ENCODE measurements at regions not wholly inside any gene's neighbourhood (a gene's known extent, or its start where the extent isn't known, plus 50 kb on each side); places are given as distances from the start of the nearest gene placed in this dataset.

GRCh38 chr6:71408787-71409723 is 120.4 kb downstream of the OGFRL1 start:
- H3K27ac ChIP-seq: peak overlapping the region in 3 of 4 donors; percentile 6 to 87 (median 47)
- ATAC-seq (no peak), DNase-seq (no peak)
- intact Hi-C loops (cut with DNase I; ENCODE audit: low total_unique reads) (no loop called here), in situ Hi-C loops (cut with MboI; ENCODE audit: low sequenced_read_pairs in 4 of 4) (loop anchor here in 2 of 4 donors (25.0 kb wide), 2 partner anchors 747 to 847 kb away; partner anchors contain the start of genes SDHAF4 (in 1 of the 2) and SMAP1 (in 1 of the 2))
- no peaks in the 10 kb centered on the region for H3K36me3 ChIP-seq
- no peak overlapping the region for H3K4me3 ChIP-seq
- peaks cover 78 to 85% of the 10 kb centered on the region in 2 donors for H3K4me1 ChIP-seq
- TF ChIP-seq POLR2A (IDR thresholded peaks at IDR 0.05): no peak
- no peak for TF ChIP-seq CTCF (IDR thresholded peaks at IDR 0.05 in 4 of 5, conservative IDR thresholded peaks at IDR 0.05 in 1 of 5)
- H3K9me3 ChIP-seq: no peaks in the 10 kb centered on the region
- no peaks in the 10 kb centered on the region for H3K27me3 ChIP-seq

- intact Hi-C loops (cut with DNase I; ENCODE audit: low total_unique reads): no loop called here
- Histone ChIP-seq H3K4me1 (peaks cover 78 to 84% of the 10 kb centered on the region in 2 donors), H3K27ac (peak overlapping the region in 3 of 4 donors; percentile 47 to 87 (median 86)), H3K9me3 (no peaks in the 10 kb centered on the region), H3K4me3 (no peak overlapping the region), H3K27me3 (no peaks in the 10 kb centered on the region), H3K36me3 (peaks cover 0 to 3% of the 10 kb centered on the region in 2 donors)
- DNase-seq (no peak), ATAC-seq (no peak)
- TF ChIP-seq CTCF (IDR thresholded peaks at IDR 0.05 in 4 of 5, conservative IDR thresholded peaks at IDR 0.05 in 1 of 5) (no peak), POLR2A (IDR thresholded peaks at IDR 0.05) (no peak)
- in situ Hi-C loops (cut with MboI; ENCODE audit: low sequenced_read_pairs in 4 of 4): loop anchor here in 2 of 4 donors (25.0 kb wide), 2 partner anchors 748 to 848 kb away; partner anchors contain the start of genes SDHAF4 (in 1 of the 2) and SMAP1 (in 1 of the 2)
Observed at GRCh38 chr6:71410164-71410566, 121.6 kb downstream of the OGFRL1 start.

- DNase-seq (no peak), ATAC-seq (no peak)
- H3K4me3 ChIP-seq: no peak overlapping the region
- peaks cover 77 to 83% of the 10 kb centered on the region in 2 donors for H3K4me1 ChIP-seq
- TF ChIP-seq POLR2A (IDR thresholded peaks at IDR 0.05) (no peak), CTCF (IDR thresholded peaks at IDR 0.05 in 4 of 5, conservative IDR thresholded peaks at IDR 0.05 in 1 of 5) (no peak)
- H3K9me3 ChIP-seq: no peaks in the 10 kb centered on the region
- peak overlapping the region in 3 of 4 donors; percentile 83 to 87 (median 86) for H3K27ac ChIP-seq
- intact Hi-C loops (cut with DNase I; ENCODE audit: low total_unique reads): no loop called here
- in situ Hi-C loops (cut with MboI; ENCODE audit: low sequenced_read_pairs in 4 of 4): loop anchor here in 2 of 4 donors (25.0 kb wide), 2 partner anchors 748 to 848 kb away; partner anchors contain the start of genes SDHAF4 (in 1 of the 2) and SMAP1 (in 1 of the 2)
- no peaks in the 10 kb centered on the region for H3K27me3 ChIP-seq
- H3K36me3 ChIP-seq: peaks cover 0 to 8% of the 10 kb centered on the region in 2 donors
Observed at GRCh38 chr6:71410681-71411080, 122.1 kb downstream of the OGFRL1 start.

- peak overlapping the region; percentile 76 to 87 (median 84) for H3K27ac ChIP-seq
- in situ Hi-C loops (cut with MboI; ENCODE audit: low sequenced_read_pairs in 4 of 4) (loop anchor here in 2 of 4 donors (25.0 kb wide), 2 partner anchors 750 to 850 kb away; partner anchors contain the start of genes SDHAF4 (in 1 of the 2) and SMAP1 (in 1 of the 2)), intact Hi-C loops (cut with DNase I; ENCODE audit: low total_unique reads) (no loop called here)
- H3K27me3 ChIP-seq: no peaks in the 10 kb centered on the region
- TF ChIP-seq CTCF (IDR thresholded peaks at IDR 0.05 in 4 of 5, conservative IDR thresholded peaks at IDR 0.05 in 1 of 5) (no peak), POLR2A (IDR thresholded peaks at IDR 0.05) (no peak)
- no peak for ATAC-seq
- peak overlapping the region in 2 of 4 donors; percentile 9 to 11 for H3K4me3 ChIP-seq
- no peaks in the 10 kb centered on the region for H3K9me3 ChIP-seq
- peaks cover 0 to 20% of the 10 kb centered on the region in 2 donors for H3K36me3 ChIP-seq
- no peak for DNase-seq
- H3K4me1 ChIP-seq: peaks cover 73 to 76% of the 10 kb centered on the region in 2 donors
Observed at GRCh38 chr6:71411882-71412281, 123.3 kb downstream of the OGFRL1 start.
